NCI-H2029 treated with DMSO at 0.1 percent for 48 hours (cell line): ENCODE measurements at regions not wholly inside any gene's neighbourhood (a gene's known extent, or its start where the extent isn't known, plus 50 kb on each side); places are given as distances from the start of the nearest gene placed in this dataset.
"Not testable (repeated sequence)": the region's sequence is repeated elsewhere in the genome, so short reads cannot be mapped to it uniquely, and the experiment has no call there.

Experiments
- DNase-seq: peaks from one replicate; lab custom pipeline; 2025; lab: John Stamatoyannopoulos, UW

- DNase-seq = not testable (repeated sequence)
Measured at GRCh38 chr4:30148828-30149227, 571.3 kb upstream of the PCDH7 start.

- not testable (repeated sequence) for DNase-seq
Measured at GRCh38 chr4:30149539-30149938, 570.6 kb upstream of the PCDH7 start.

- DNase-seq = no peak
Measured at GRCh38 chr4:30153427-30153826, 566.7 kb upstream of the PCDH7 start.

- no peak for DNase-seq
Measured at GRCh38 chr4:30160140-30160539, 560.0 kb upstream of the PCDH7 start.

- no peak for DNase-seq
Measured at GRCh38 chr4:30172416-30172815, 547.8 kb upstream of the PCDH7 start.

- DNase-seq = no peak
Measured at GRCh38 chr4:30181512-30181911, 538.7 kb upstream of the PCDH7 start.

GRCh38 chr4:30181918-30182317 is 538.3 kb upstream of the PCDH7 start:
- DNase-seq = no peak

GRCh38 chr4:30182786-30183185 is 537.4 kb upstream of the PCDH7 start:
- no peak for DNase-seq

GRCh38 chr4:30191902-30192301 is 528.3 kb upstream of the PCDH7 start:
- no peak for DNase-seq

- no peak for DNase-seq
Measured at GRCh38 chr4:30207389-30207788, 512.8 kb upstream of the PCDH7 start.

GRCh38 chr4:30208731-30209435 is 511.3 kb upstream of the PCDH7 start:
- DNase-seq = no peak

GRCh38 chr4:30215973-30216372 is 504.2 kb upstream of the PCDH7 start:
- DNase-seq = not testable (repeated sequence)

GRCh38 chr4:30245140-30245539 is 475.0 kb upstream of the PCDH7 start:
- DNase-seq = no peak

GRCh38 chr4:30256116-30256832 is 463.9 kb upstream of the PCDH7 start:
- no peak for DNase-seq

GRCh38 chr4:30258949-30259348 is 461.2 kb upstream of the PCDH7 start:
- DNase-seq = no peak

GRCh38 chr4:30262379-30262778 is 457.8 kb upstream of the PCDH7 start:
- no peak for DNase-seq

GRCh38 chr4:30264465-30264864 is 455.7 kb upstream of the PCDH7 start:
- DNase-seq = no peak

- no peak for DNase-seq
Measured at GRCh38 chr4:30265716-30266115, 454.5 kb upstream of the PCDH7 start.

- no peak for DNase-seq
Measured at GRCh38 chr4:30268370-30268769, 451.8 kb upstream of the PCDH7 start.

GRCh38 chr4:30269850-30270249 is 450.3 kb upstream of the PCDH7 start:
- no peak for DNase-seq

- no peak for DNase-seq
Measured at GRCh38 chr4:30281986-30282385, 438.2 kb upstream of the PCDH7 start.

- no peak for DNase-seq
Measured at GRCh38 chr4:30283336-30283735, 436.8 kb upstream of the PCDH7 start.

- DNase-seq = no peak
Measured at GRCh38 chr4:30294295-30294694, 425.9 kb upstream of the PCDH7 start.

GRCh38 chr4:30295652-30296051 is 424.5 kb upstream of the PCDH7 start:
- DNase-seq = no peak
